ENCODE measurements at regions not wholly inside any gene's neighbourhood (a gene's known extent, or its start where the extent isn't known, plus 50 kb on each side); places are given as distances from the start of the nearest gene placed in this dataset.

- TF ChIP-seq CTCF (IDR thresholded peaks at IDR 0.05; ENCODE audit: insufficient read depth, low read length) (no peak), REST (IDR thresholded peaks at IDR 0.05; ENCODE audit: insufficient replicate concordance, low read depth) (no peak), POLR2AphosphoS5 (IDR thresholded peaks at IDR 0.05; ENCODE audit: low read depth) (no peak)
Observed at GRCh38 chr7:85423209-85423895, 236.5 kb upstream of the SEMA3D start.

Measured in HL-60 (cell line).